ENCODE measurements at regions not wholly inside any gene's neighbourhood (a gene's known extent, or its start where the extent isn't known, plus 50 kb on each side); places are given as distances from the start of the nearest gene placed in this dataset.

DNA sequence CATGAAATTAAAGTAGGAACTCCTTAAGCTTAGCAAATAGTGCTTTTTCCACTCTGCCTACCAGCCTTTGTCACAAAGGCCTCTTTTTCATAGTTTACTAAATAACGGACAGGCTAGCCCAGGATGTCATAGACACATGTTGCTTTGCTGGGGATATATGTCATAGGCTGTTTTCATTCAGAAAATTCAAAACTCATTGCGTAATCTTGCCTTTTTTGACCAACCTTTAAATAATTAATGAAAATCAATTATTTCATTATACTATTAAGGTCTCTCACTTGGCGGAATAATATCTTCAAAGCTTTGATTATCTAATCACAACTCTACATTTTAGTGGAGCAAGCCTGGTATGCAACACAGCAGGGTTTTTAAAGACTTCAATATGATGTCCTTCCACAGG, 1245.7 kb upstream of the LRRTM1 start:
- no peaks in the 10 kb centered on the region for H3K36me3 Mint-ChIP-seq

DNA sequence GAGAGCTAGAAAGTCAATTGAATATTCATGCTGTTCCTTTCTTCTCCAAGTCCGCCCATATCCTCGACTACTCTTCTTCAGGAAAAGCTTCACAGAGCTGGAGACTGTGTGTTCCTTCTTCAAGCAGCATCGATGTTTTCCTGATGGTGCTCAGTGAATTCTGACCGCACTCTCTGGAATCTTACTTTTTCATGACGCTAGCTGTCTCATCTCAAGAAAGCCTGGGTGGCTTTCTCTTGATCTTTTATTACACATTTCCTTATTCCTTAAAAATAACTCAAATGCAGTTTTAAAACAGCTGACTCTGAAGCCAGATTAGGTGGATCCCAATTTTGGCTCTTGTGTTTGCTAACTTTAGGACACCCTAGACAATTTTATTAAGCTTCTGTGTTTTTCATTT, 1245.1 kb upstream of the LRRTM1 start:
- no peaks in the 10 kb centered on the region for H3K36me3 ChIP-seq (ENCODE audit: insufficient read depth, low read length)
- no peaks in the 10 kb centered on the region for H3K27me3 ChIP-seq (ENCODE audit: insufficient read depth, low read length)
- H3K27me3 Mint-ChIP-seq: no peaks in the 10 kb centered on the region
- H3K4me1 ChIP-seq (ENCODE audit: insufficient read depth, low read length): no peaks in the 10 kb centered on the region
- H3K27ac Mint-ChIP-seq: no peak overlapping the region
- H3K27ac ChIP-seq (ENCODE audit: low read depth, low read length): no peak overlapping the region
- H3K4me3 Mint-ChIP-seq: no peak overlapping the region
- POLR2A ChIA-PET (ENCODE audit: partially characterized antibody): no interaction called here
- CTCF ChIA-PET (ENCODE audit: partially characterized antibody): no interaction called here
- DNase-seq: no peak
- no peak overlapping the region for H3K4me3 ChIP-seq (ENCODE audit: low read length in 2 of 2)
- H3K9me3 Mint-ChIP-seq: peaks cover 0 to 21% (median 9%) of the 10 kb centered on the region in 8 donors
- intact Hi-C loops (cut with micrococcal nuclease): no loop called here
- H3K36me3 Mint-ChIP-seq: no peaks in the 10 kb centered on the region
- H3K9me3 ChIP-seq (ENCODE audit: control insufficient read depth in 1 of 2, low read length in 2 of 2): no peaks in the 10 kb centered on the region
- H3K4me1 Mint-ChIP-seq: no peaks in the 10 kb centered on the region

More for the DNA sequence above, 1245.7 kb upstream of the LRRTM1 start:
- Mint-ChIP-seq H3K9me3 (peaks cover 0 to 22% (median 10%) of the 10 kb centered on the region in 8 donors), H3K4me1 (no peaks in the 10 kb centered on the region), H3K27me3 (no peaks in the 10 kb centered on the region), H3K4me3 (no peak overlapping the region), H3K27ac (no peak overlapping the region)
- ChIA-PET POLR2A (ENCODE audit: partially characterized antibody) (no interaction called here), CTCF (ENCODE audit: partially characterized antibody) (no interaction called here)
- H3K4me3 ChIP-seq (ENCODE audit: low read length in 2 of 2): no peak overlapping the region
- no peak for DNase-seq
- H3K27me3 ChIP-seq (ENCODE audit: insufficient read depth, low read length): no peaks in the 10 kb centered on the region
- no peak overlapping the region for H3K27ac ChIP-seq (ENCODE audit: low read depth, low read length)
- H3K4me1 ChIP-seq (ENCODE audit: insufficient read depth, low read length): no peaks in the 10 kb centered on the region
- H3K9me3 ChIP-seq (ENCODE audit: control insufficient read depth in 1 of 2, low read length in 2 of 2): no peaks in the 10 kb centered on the region
- intact Hi-C loops (cut with micrococcal nuclease): no loop called here
- H3K36me3 ChIP-seq (ENCODE audit: insufficient read depth, low read length): no peaks in the 10 kb centered on the region

DNA sequence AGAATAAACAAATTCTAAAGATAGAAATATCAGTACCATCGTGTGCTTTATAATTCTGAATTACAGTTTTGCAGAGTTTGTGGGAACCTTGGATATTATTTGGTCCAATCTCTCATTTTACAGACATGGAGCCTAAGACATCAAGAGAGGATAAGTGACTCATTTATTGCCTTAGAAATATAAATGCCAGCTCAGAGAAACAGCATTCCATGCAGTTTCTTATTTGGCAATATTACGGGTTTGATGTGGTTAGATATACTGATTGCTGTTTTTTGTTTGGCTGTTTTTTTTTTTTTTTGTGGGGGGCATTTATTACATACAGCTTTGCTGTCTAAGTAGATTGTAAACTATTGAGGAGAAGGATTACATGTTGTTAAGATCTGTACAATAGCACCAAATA, 1241.1 kb upstream of the LRRTM1 start:
- Mint-ChIP-seq H3K4me1 (no peaks in the 10 kb centered on the region), H3K27ac (no peak overlapping the region), H3K9me3 (peaks cover 0 to 18% (median 4%) of the 10 kb centered on the region in 8 donors), H3K27me3 (no peaks in the 10 kb centered on the region), H3K4me3 (no peak overlapping the region), H3K36me3 (no peaks in the 10 kb centered on the region)
- CTCF ChIA-PET (ENCODE audit: partially characterized antibody): no interaction called here
- no peaks in the 10 kb centered on the region for H3K9me3 ChIP-seq (ENCODE audit: control insufficient read depth in 1 of 2, low read length in 2 of 2)
- no peak for DNase-seq
- no peak overlapping the region for H3K27ac ChIP-seq (ENCODE audit: low read depth, low read length)
- H3K36me3 ChIP-seq (ENCODE audit: insufficient read depth, low read length): no peaks in the 10 kb centered on the region
- intact Hi-C loops (cut with micrococcal nuclease): no loop called here
- no peak overlapping the region for H3K4me3 ChIP-seq (ENCODE audit: low read length in 2 of 2)
- H3K27me3 ChIP-seq (ENCODE audit: insufficient read depth, low read length): no peaks in the 10 kb centered on the region
- H3K4me1 ChIP-seq (ENCODE audit: insufficient read depth, low read length): no peaks in the 10 kb centered on the region
- POLR2A ChIA-PET (ENCODE audit: partially characterized antibody): no interaction called here

DNA sequence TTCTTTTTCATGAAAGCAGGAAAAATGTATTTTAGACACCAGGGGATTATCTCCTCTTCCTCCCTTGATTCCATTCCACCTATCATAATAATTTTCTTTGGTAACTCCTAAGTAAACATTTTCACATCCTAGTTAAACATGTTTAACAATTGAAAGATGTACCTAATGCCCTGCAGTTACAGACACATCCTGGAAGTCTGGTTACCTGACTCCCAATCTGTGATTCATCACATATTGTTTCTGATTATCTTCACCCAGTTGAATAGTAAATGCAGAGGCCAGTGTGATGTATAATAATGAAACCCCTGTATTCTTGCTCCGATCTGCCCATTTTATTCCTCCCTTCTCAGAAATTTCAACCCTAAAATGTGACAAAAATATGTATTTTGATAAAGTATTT, 1237.6 kb upstream of the LRRTM1 start:
- Histone ChIP-seq H3K4me1 (ENCODE audit: insufficient read depth, low read length) (no peaks in the 10 kb centered on the region), H3K27ac (ENCODE audit: low read depth, low read length) (no peak overlapping the region), H3K4me3 (ENCODE audit: low read length in 2 of 2) (no peak overlapping the region), H3K9me3 (ENCODE audit: control insufficient read depth in 1 of 2, low read length in 2 of 2) (no peaks in the 10 kb centered on the region), H3K27me3 (ENCODE audit: insufficient read depth, low read length) (no peaks in the 10 kb centered on the region), H3K36me3 (ENCODE audit: insufficient read depth, low read length) (no peaks in the 10 kb centered on the region)
- H3K27me3 Mint-ChIP-seq: no peaks in the 10 kb centered on the region
- DNase-seq: no peak
- no peak overlapping the region for H3K4me3 Mint-ChIP-seq
- H3K36me3 Mint-ChIP-seq: no peaks in the 10 kb centered on the region
- peaks cover 0 to 22% (median 6%) of the 10 kb centered on the region in 8 donors for H3K9me3 Mint-ChIP-seq
- intact Hi-C loops (cut with micrococcal nuclease): no loop called here
- CTCF ChIA-PET (ENCODE audit: partially characterized antibody): no interaction called here
- no peak overlapping the region for H3K27ac Mint-ChIP-seq
- H3K4me1 Mint-ChIP-seq: no peaks in the 10 kb centered on the region
- POLR2A ChIA-PET (ENCODE audit: partially characterized antibody): no interaction called here

DNA sequence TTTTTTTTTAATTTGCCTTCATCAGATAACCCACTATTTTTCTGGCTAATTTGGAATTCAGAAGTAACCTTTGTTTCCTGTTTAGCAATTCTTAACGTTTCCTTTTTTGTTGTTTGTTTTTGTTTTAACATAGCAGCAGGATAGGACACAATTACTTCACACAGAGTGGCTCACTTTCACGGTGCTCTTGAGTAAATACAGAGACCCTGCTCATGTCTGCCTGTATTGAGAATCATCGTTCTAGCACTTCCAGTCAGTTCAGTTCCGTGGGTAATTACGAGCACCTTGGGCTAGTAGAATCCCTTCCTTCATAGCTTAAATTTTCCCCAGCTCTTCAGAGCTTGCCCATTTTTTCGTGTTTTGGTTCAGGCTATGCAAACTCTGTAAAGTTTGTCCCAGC, 1225.4 kb upstream of the LRRTM1 start:
- Histone ChIP-seq H3K27ac (ENCODE audit: low read depth, low read length) (no peak overlapping the region), H3K4me3 (ENCODE audit: low read length in 2 of 2) (no peak overlapping the region), H3K36me3 (ENCODE audit: insufficient read depth, low read length) (no peaks in the 10 kb centered on the region), H3K4me1 (ENCODE audit: insufficient read depth, low read length) (no peaks in the 10 kb centered on the region), H3K27me3 (ENCODE audit: insufficient read depth, low read length) (no peaks in the 10 kb centered on the region), H3K9me3 (ENCODE audit: control insufficient read depth in 1 of 2, low read length in 2 of 2) (peaks cover 0 to 3% of the 10 kb centered on the region in 2 donors)
- no peaks in the 10 kb centered on the region for H3K36me3 Mint-ChIP-seq
- ChIA-PET POLR2A (ENCODE audit: partially characterized antibody) (no interaction called here), CTCF (ENCODE audit: partially characterized antibody) (no interaction called here)
- no peaks in the 10 kb centered on the region for H3K4me1 Mint-ChIP-seq
- no peak overlapping the region for H3K4me3 Mint-ChIP-seq
- DNase-seq: no peak
- peaks cover 0 to 22% (median 14%) of the 10 kb centered on the region in 8 donors for H3K9me3 Mint-ChIP-seq
- H3K27ac Mint-ChIP-seq: no peak overlapping the region
- intact Hi-C loops (cut with micrococcal nuclease): no loop called here
- H3K27me3 Mint-ChIP-seq: no peaks in the 10 kb centered on the region

DNA sequence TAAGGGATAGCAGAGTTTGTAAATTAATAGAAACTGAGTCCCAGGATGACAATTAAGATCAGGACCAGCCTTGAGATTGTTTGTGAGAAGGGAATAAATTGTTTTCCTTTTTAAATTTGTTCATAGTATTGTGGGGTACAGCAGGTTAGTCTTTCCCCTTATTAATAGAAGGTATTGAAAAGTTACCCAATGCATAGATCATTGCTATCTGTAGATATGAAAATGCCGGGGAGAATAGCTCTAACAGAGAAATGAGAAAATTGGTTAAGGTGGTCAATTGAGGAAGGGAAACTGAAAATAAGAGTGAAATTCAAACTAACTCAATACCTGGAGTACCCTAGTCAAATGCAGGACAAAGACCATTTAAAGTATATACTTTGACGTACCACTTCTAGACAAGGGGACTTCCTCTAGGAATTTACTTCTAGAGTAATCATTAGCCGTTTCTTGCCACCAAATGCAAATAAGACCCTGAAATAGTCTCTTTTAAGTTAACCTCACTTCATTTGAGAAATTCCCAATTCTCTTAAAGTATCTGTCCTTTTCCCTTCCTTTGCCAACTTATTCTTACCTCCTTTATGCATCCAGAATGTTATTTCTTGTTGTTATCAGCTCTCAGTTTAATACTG, 1224.4 kb upstream of the LRRTM1 start:
- Histone ChIP-seq H3K9me3 (ENCODE audit: control insufficient read depth in 1 of 2, low read length in 2 of 2) (peaks cover 0 to 3% of the 10 kb centered on the region in 2 donors), H3K4me1 (ENCODE audit: insufficient read depth, low read length) (no peaks in the 10 kb centered on the region), H3K4me3 (ENCODE audit: low read length in 2 of 2) (no peak overlapping the region), H3K36me3 (ENCODE audit: insufficient read depth, low read length) (no peaks in the 10 kb centered on the region), H3K27me3 (ENCODE audit: insufficient read depth, low read length) (no peaks in the 10 kb centered on the region), H3K27ac (ENCODE audit: low read depth, low read length) (no peak overlapping the region)
- intact Hi-C loops (cut with micrococcal nuclease): no loop called here
- no peaks in the 10 kb centered on the region for H3K36me3 Mint-ChIP-seq
- DNase-seq: no peak
- H3K27ac Mint-ChIP-seq: no peak overlapping the region
- H3K4me1 Mint-ChIP-seq: no peaks in the 10 kb centered on the region
- H3K27me3 Mint-ChIP-seq: no peaks in the 10 kb centered on the region
- CTCF ChIA-PET (ENCODE audit: partially characterized antibody): no interaction called here
- no peak overlapping the region for H3K4me3 Mint-ChIP-seq
- POLR2A ChIA-PET (ENCODE audit: partially characterized antibody): no interaction called here
- peaks cover 0 to 30% (median 15%) of the 10 kb centered on the region in 8 donors for H3K9me3 Mint-ChIP-seq

DNA sequence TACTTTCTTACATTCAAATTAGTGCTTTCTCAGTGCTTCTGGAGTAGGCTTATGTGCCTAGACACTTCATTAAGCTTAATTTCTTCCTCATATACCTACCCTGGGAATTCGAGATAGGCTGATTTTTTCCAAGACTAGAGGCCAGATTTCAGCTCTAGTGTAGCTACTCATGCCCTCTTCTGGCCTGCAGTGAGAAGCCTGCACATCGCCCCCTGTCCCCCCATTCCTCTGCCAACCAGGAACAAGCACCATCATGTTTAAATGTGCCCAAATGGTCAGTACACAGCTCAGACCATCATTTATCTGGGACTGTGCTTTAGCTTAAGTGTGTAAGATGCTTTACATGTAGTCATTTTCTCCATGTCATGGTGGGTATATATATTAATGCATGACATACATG, 1218.8 kb upstream of the LRRTM1 start:
- no peaks in the 10 kb centered on the region for H3K36me3 Mint-ChIP-seq
- intact Hi-C loops (cut with micrococcal nuclease): no loop called here
- no peak for DNase-seq

DNA sequence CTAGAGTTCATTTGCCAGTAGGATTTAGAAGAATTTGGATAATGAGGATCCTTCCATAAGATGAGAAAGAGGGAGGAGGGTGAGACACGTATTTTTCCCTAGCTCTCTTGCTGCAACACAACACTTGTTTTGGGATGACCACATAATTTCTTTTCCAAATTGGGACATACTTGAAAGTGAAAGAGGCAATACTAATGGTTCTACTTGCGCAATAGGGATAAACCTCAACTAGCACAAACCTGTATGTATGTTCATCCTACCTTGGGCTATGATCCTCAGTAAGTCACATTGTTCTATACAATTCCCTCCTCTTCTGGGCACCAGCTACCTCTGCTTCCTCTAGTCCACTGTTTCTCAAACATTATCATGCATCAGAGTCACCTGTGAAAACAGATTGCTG, 1208.8 kb upstream of the LRRTM1 start:
- Mint-ChIP-seq H3K4me1 (no peaks in the 10 kb centered on the region), H3K27me3 (no peaks in the 10 kb centered on the region), H3K9me3 (peaks cover 0 to 20% (median 6%) of the 10 kb centered on the region in 8 donors), H3K27ac (no peak overlapping the region), H3K36me3 (no peaks in the 10 kb centered on the region), H3K4me3 (no peak overlapping the region)
- Histone ChIP-seq H3K4me3 (ENCODE audit: low read length in 2 of 2) (no peak overlapping the region), H3K27ac (ENCODE audit: low read depth, low read length) (no peak overlapping the region), H3K27me3 (ENCODE audit: insufficient read depth, low read length) (no peaks in the 10 kb centered on the region), H3K36me3 (ENCODE audit: insufficient read depth, low read length) (no peaks in the 10 kb centered on the region), H3K9me3 (ENCODE audit: control insufficient read depth in 1 of 2, low read length in 2 of 2) (no peaks in the 10 kb centered on the region), H3K4me1 (ENCODE audit: insufficient read depth, low read length) (no peaks in the 10 kb centered on the region)
- no peak for DNase-seq
- intact Hi-C loops (cut with micrococcal nuclease): no loop called here
- POLR2A ChIA-PET (ENCODE audit: partially characterized antibody): no interaction called here
- CTCF ChIA-PET (ENCODE audit: partially characterized antibody): no interaction called here

More for the DNA sequence above, 1218.8 kb upstream of the LRRTM1 start:
- no peak overlapping the region for H3K4me3 ChIP-seq (ENCODE audit: low read length in 2 of 2)
- H3K9me3 ChIP-seq (ENCODE audit: control insufficient read depth in 1 of 2, low read length in 2 of 2): peaks cover 0 to 3% of the 10 kb centered on the region in 2 donors
- H3K4me1 ChIP-seq (ENCODE audit: insufficient read depth, low read length): no peaks in the 10 kb centered on the region
- no peak overlapping the region for H3K27ac ChIP-seq (ENCODE audit: low read depth, low read length)
- peaks cover 2 to 32% (median 12%) of the 10 kb centered on the region in 8 donors for H3K9me3 Mint-ChIP-seq
- H3K27ac Mint-ChIP-seq: no peak overlapping the region
- no peaks in the 10 kb centered on the region for H3K36me3 ChIP-seq (ENCODE audit: insufficient read depth, low read length)
- no peaks in the 10 kb centered on the region for H3K4me1 Mint-ChIP-seq
- H3K4me3 Mint-ChIP-seq: no peak overlapping the region
- no peaks in the 10 kb centered on the region for H3K27me3 Mint-ChIP-seq
- POLR2A ChIA-PET (ENCODE audit: partially characterized antibody): no interaction called here
- H3K27me3 ChIP-seq (ENCODE audit: insufficient read depth, low read length): no peaks in the 10 kb centered on the region
- CTCF ChIA-PET (ENCODE audit: partially characterized antibody): no interaction called here

Measured in CD4-positive, alpha-beta memory T cell (primary cell).